CD8-positive, alpha-beta memory T cell (primary cell): ENCODE measurements at regions not wholly inside any gene's neighbourhood (a gene's known extent, or its start where the extent isn't known, plus 50 kb on each side); places are given as distances from the start of the nearest gene placed in this dataset.

Source experiments
- CTCF ChIA-PET: fragments of 350-600 bp; sonication (Branson Sonifier 250); formaldehyde crosslinking; loops from one replicate; lab custom pipeline; 2021; ENCODE audit warnings: antibody characterized with exemption; lab: Charles Lee
- POLR2A ChIA-PET: fragments of 350-600 bp; sonication (Branson Sonifier 250); formaldehyde crosslinking; loops from one replicate; lab custom pipeline; 2021; ENCODE audit warnings: antibody characterized with exemption; lab: Charles Lee
- DNase-seq, 5 donors: peaks; one replicate each; pipeline versions ENCODE4 v3.0.0 to v3.0.0-alpha.2; 2020 to 2022; ENCODE audit warnings: mixed read lengths in 1 of 5
- H3K27ac ChIP-seq: one replicate; pipeline ENCODE4 v1.7.0; 2013; ENCODE audit warnings: low read depth, mild to moderate bottlenecking, low read length, moderate library complexity
- H3K27me3 ChIP-seq: 2 replicates; pipeline ENCODE4 v1.7.0; 2013; ENCODE audit warnings: low read length, mild to moderate bottlenecking; ENCODE audit not compliant: insufficient read depth, poor library complexity, severe bottlenecking
- H3K36me3 ChIP-seq: 2 replicates; pipeline ENCODE4 v1.7.0; 2013; ENCODE audit warnings: mild to moderate bottlenecking, low read length, moderate library complexity; ENCODE audit not compliant: insufficient read depth
- H3K4me1 ChIP-seq: 2 replicates; pipeline ENCODE4 v1.7.0; 2013; ENCODE audit warnings: mild to moderate bottlenecking, low read length, moderate library complexity; ENCODE audit not compliant: insufficient read depth
- H3K4me3 ChIP-seq: 2 replicates; pipeline ENCODE4 v1.7.0; 2013; ENCODE audit warnings: mild to moderate bottlenecking, low read length
- H3K9me3 ChIP-seq: 2 replicates; pipeline ENCODE4 v1.7.0; 2013; ENCODE audit warnings: mild to moderate bottlenecking, low read length
- H3K27ac Mint-ChIP-seq, 8 donors: one replicate each; pipeline ENCODE4 v1.8.0; 2020 to 2021; ENCODE audit warnings: mixed read lengths in 8 of 8, mild to moderate bottlenecking in 6 of 8, inconsistent platforms in 3 of 8, moderate library complexity in 3 of 8
- H3K27me3 Mint-ChIP-seq, 2 donors: one replicate each; pipeline ENCODE4 v1.8.0; 2020 to 2021; ENCODE audit warnings: mixed read lengths in 2 of 2, mild to moderate bottlenecking in 1 of 2, moderate library complexity in 1 of 2
- H3K36me3 Mint-ChIP-seq, 3 donors: one replicate each; pipeline ENCODE4 v1.8.0; 2020 to 2021; ENCODE audit warnings: mixed read lengths in 3 of 3, inconsistent platforms in 1 of 3, mild to moderate bottlenecking in 1 of 3
- H3K4me1 Mint-ChIP-seq, 3 donors: one replicate each; pipeline ENCODE4 v1.8.0; 2020 to 2021; ENCODE audit warnings: mixed read lengths in 3 of 3, inconsistent platforms in 1 of 3, mild to moderate bottlenecking in 1 of 3
- H3K4me3 Mint-ChIP-seq, 7 donors: one replicate each; pipeline ENCODE4 v1.8.0; 2020 to 2021; ENCODE audit warnings: mixed read lengths in 7 of 7, mild to moderate bottlenecking in 6 of 7, moderate library complexity in 4 of 7, inconsistent platforms in 2 of 7
- H3K9me3 Mint-ChIP-seq, 5 donors: one replicate each; pipeline ENCODE4 v1.8.0; 2020 to 2022; ENCODE audit warnings: mixed read lengths in 5 of 5, mild to moderate bottlenecking in 3 of 5, moderate library complexity in 2 of 5, inconsistent platforms in 1 of 5

- H3K9me3 ChIP-seq, result no peaks in the 10 kb centered on the region
- H3K36me3 ChIP-seq, result no peaks in the 10 kb centered on the region
- Mint-ChIP-seq H3K27ac (no peak overlapping the region), H3K4me3 (no peak overlapping the region), H3K27me3 (no peaks in the 10 kb centered on the region), H3K4me1 (no peaks in the 10 kb centered on the region), H3K9me3 (peaks cover 0 to 10% (median 7%) of the 10 kb centered on the region in 5 donors), H3K36me3 (no peaks in the 10 kb centered on the region)
- no peaks in the 10 kb centered on the region for H3K4me1 ChIP-seq
- no peak overlapping the region for H3K4me3 ChIP-seq
- H3K27me3 ChIP-seq, result no peaks in the 10 kb centered on the region
- no peak overlapping the region for H3K27ac ChIP-seq
- CTCF ChIA-PET, result no interaction called here
- no peak for DNase-seq
- POLR2A ChIA-PET, result no interaction called here
Measured at GRCh38 chr21:27257908-27258556, 291.1 kb upstream of the ADAMTS5 start.

GRCh38 chr21:27257226-27257625 is 290.3 kb upstream of the ADAMTS5 start:
- no peaks in the 10 kb centered on the region for H3K36me3 ChIP-seq
- H3K27me3 ChIP-seq, result no peaks in the 10 kb centered on the region
- no peak overlapping the region for H3K27ac ChIP-seq
- DNase-seq, result no peak
- no peaks in the 10 kb centered on the region for H3K4me1 ChIP-seq
- CTCF ChIA-PET, result no interaction called here
- Mint-ChIP-seq H3K36me3 (no peaks in the 10 kb centered on the region), H3K27ac (no peak overlapping the region), H3K27me3 (no peaks in the 10 kb centered on the region), H3K9me3 (peaks cover 0 to 15% (median 6%) of the 10 kb centered on the region in 5 donors), H3K4me1 (no peaks in the 10 kb centered on the region), H3K4me3 (no peak overlapping the region)
- no peaks in the 10 kb centered on the region for H3K9me3 ChIP-seq
- H3K4me3 ChIP-seq, result no peak overlapping the region
- POLR2A ChIA-PET, result no interaction called here

GRCh38 chr21:27251752-27252151 is 284.9 kb upstream of the ADAMTS5 start:
- no peak overlapping the region for H3K27ac Mint-ChIP-seq
- Histone ChIP-seq H3K36me3 (no peaks in the 10 kb centered on the region), H3K4me3 (no peak overlapping the region), H3K27me3 (no peaks in the 10 kb centered on the region), H3K4me1 (no peaks in the 10 kb centered on the region), H3K27ac (no peak overlapping the region), H3K9me3 (no peaks in the 10 kb centered on the region)
- no peaks in the 10 kb centered on the region for H3K36me3 Mint-ChIP-seq
- ChIA-PET CTCF (no interaction called here), POLR2A (no interaction called here)
- DNase-seq, result no peak
- peaks cover 0 to 20% (median 4%) of the 10 kb centered on the region in 5 donors for H3K9me3 Mint-ChIP-seq
- H3K4me1 Mint-ChIP-seq, result no peaks in the 10 kb centered on the region
- H3K27me3 Mint-ChIP-seq, result no peaks in the 10 kb centered on the region
- no peak overlapping the region for H3K4me3 Mint-ChIP-seq

- H3K4me1 Mint-ChIP-seq, result no peaks in the 10 kb centered on the region
- DNase-seq, result no peak
Measured at GRCh38 chr21:27250366-27250765, 283.5 kb upstream of the ADAMTS5 start.

GRCh38 chr21:27248814-27249213 is 281.9 kb upstream of the ADAMTS5 start:
- no peak overlapping the region for H3K27ac ChIP-seq
- Mint-ChIP-seq H3K4me1 (no peaks in the 10 kb centered on the region), H3K4me3 (no peak overlapping the region), H3K27ac (no peak overlapping the region), H3K36me3 (no peaks in the 10 kb centered on the region), H3K9me3 (peaks cover 0 to 17% (median 4%) of the 10 kb centered on the region in 5 donors), H3K27me3 (no peaks in the 10 kb centered on the region)
- H3K9me3 ChIP-seq, result no peaks in the 10 kb centered on the region
- H3K27me3 ChIP-seq, result no peaks in the 10 kb centered on the region
- DNase-seq, result no peak
- CTCF ChIA-PET, result no interaction called here
- H3K4me3 ChIP-seq, result no peak overlapping the region
- no peaks in the 10 kb centered on the region for H3K4me1 ChIP-seq
- POLR2A ChIA-PET, result no interaction called here
- no peaks in the 10 kb centered on the region for H3K36me3 ChIP-seq

More at GRCh38 chr21:27250366-27250765, 283.5 kb upstream of the ADAMTS5 start:
- H3K27ac ChIP-seq, result no peak overlapping the region
- POLR2A ChIA-PET, result no interaction called here
- H3K36me3 ChIP-seq, result no peaks in the 10 kb centered on the region
- H3K36me3 Mint-ChIP-seq, result no peaks in the 10 kb centered on the region
- no peak overlapping the region for H3K4me3 ChIP-seq
- H3K27me3 ChIP-seq, result no peaks in the 10 kb centered on the region
- no peaks in the 10 kb centered on the region for H3K4me1 ChIP-seq
- no peaks in the 10 kb centered on the region for H3K27me3 Mint-ChIP-seq
- peaks cover 0 to 19% (median 4%) of the 10 kb centered on the region in 5 donors for H3K9me3 Mint-ChIP-seq
- no peaks in the 10 kb centered on the region for H3K9me3 ChIP-seq
- H3K27ac Mint-ChIP-seq, result no peak overlapping the region
- no peak overlapping the region for H3K4me3 Mint-ChIP-seq
- CTCF ChIA-PET, result no interaction called here

GRCh38 chr21:27246741-27247140 is 279.9 kb upstream of the ADAMTS5 start:
- H3K4me3 Mint-ChIP-seq, result no peak overlapping the region
- H3K36me3 Mint-ChIP-seq, result no peaks in the 10 kb centered on the region
- ChIA-PET POLR2A (no interaction called here), CTCF (no interaction called here)
- no peaks in the 10 kb centered on the region for H3K27me3 ChIP-seq
- H3K4me3 ChIP-seq, result no peak overlapping the region
- H3K9me3 Mint-ChIP-seq, result peaks cover 0 to 12% (median 5%) of the 10 kb centered on the region in 5 donors
- no peak overlapping the region for H3K27ac Mint-ChIP-seq
- no peaks in the 10 kb centered on the region for H3K9me3 ChIP-seq
- H3K4me1 ChIP-seq, result no peaks in the 10 kb centered on the region
- no peaks in the 10 kb centered on the region for H3K27me3 Mint-ChIP-seq
- H3K27ac ChIP-seq, result no peak overlapping the region
- no peaks in the 10 kb centered on the region for H3K36me3 ChIP-seq
- H3K4me1 Mint-ChIP-seq, result no peaks in the 10 kb centered on the region
- no peak for DNase-seq

GRCh38 chr21:27244776-27245175 is 277.9 kb upstream of the ADAMTS5 start:
- Histone ChIP-seq H3K4me1 (no peaks in the 10 kb centered on the region), H3K4me3 (no peak overlapping the region), H3K9me3 (no peaks in the 10 kb centered on the region), H3K27ac (no peak overlapping the region), H3K27me3 (no peaks in the 10 kb centered on the region), H3K36me3 (no peaks in the 10 kb centered on the region)
- no peaks in the 10 kb centered on the region for H3K27me3 Mint-ChIP-seq
- no peaks in the 10 kb centered on the region for H3K36me3 Mint-ChIP-seq
- DNase-seq, result no peak
- CTCF ChIA-PET, result no interaction called here
- no peak overlapping the region for H3K4me3 Mint-ChIP-seq
- H3K9me3 Mint-ChIP-seq, result peaks cover 0 to 25% (median 4%) of the 10 kb centered on the region in 5 donors
- POLR2A ChIA-PET, result no interaction called here
- no peaks in the 10 kb centered on the region for H3K4me1 Mint-ChIP-seq
- H3K27ac Mint-ChIP-seq, result no peak overlapping the region

GRCh38 chr21:27244352-27244751 is 277.5 kb upstream of the ADAMTS5 start:
- no peaks in the 10 kb centered on the region for H3K36me3 ChIP-seq
- Mint-ChIP-seq H3K36me3 (no peaks in the 10 kb centered on the region), H3K9me3 (peaks cover 0 to 25% (median 4%) of the 10 kb centered on the region in 5 donors), H3K4me1 (no peaks in the 10 kb centered on the region), H3K4me3 (no peak overlapping the region), H3K27me3 (no peaks in the 10 kb centered on the region), H3K27ac (no peak overlapping the region)
- H3K4me3 ChIP-seq, result no peak overlapping the region
- DNase-seq, result no peak
- H3K27me3 ChIP-seq, result no peaks in the 10 kb centered on the region
- no peaks in the 10 kb centered on the region for H3K4me1 ChIP-seq
- H3K9me3 ChIP-seq, result no peaks in the 10 kb centered on the region
- CTCF ChIA-PET, result no interaction called here
- no peak overlapping the region for H3K27ac ChIP-seq
- POLR2A ChIA-PET, result no interaction called here
